Esophagus muscularis mucosa (tissue), 4 donors: ENCODE measurements at regions not wholly inside any gene's neighbourhood (a gene's known extent, or its start where the extent isn't known, plus 50 kb on each side); places are given as distances from the start of the nearest gene placed in this dataset.
"Not testable (repeated sequence)": the region's sequence is repeated elsewhere in the genome, so short reads cannot be mapped to it uniquely, and the experiment has no call there.

Experiments used
- DNase-seq: peaks from one replicate; pipeline ENCODE4 v3.0.0-alpha.2; 2017; ENCODE audit errors: extremely low spot score
- H3K27ac ChIP-seq, 4 donors: fragments of 200-600 bp; sonication (generic); replicated peaks in 1 of 4; 1 replicate in 3 of 4; 2 replicates in 1 of 4; pipeline ENCODE4 v1.5.1; 2016 to 2019; ENCODE audit warnings: mild to moderate bottlenecking in 1 of 4
- H3K27me3 ChIP-seq, 4 donors: fragments of 200-600 bp; sonication (generic); one replicate each; pipeline versions ENCODE4 v1.5.1 to v1.6.0; 2016 to 2019
- H3K36me3 ChIP-seq, 4 donors: fragments of 200-600 bp; sonication (generic); one replicate each; pipeline ENCODE4 v1.5.1; 2016 to 2019
- H3K4me1 ChIP-seq, 4 donors: fragments of 200-600 bp; sonication (generic); one replicate each; pipeline ENCODE4 v1.5.1; 2016 to 2019
- H3K4me3 ChIP-seq, 4 donors: fragments of 200-600 bp; sonication (generic); 1 replicate in 2 of 4; 2 replicates in 2 of 4; pipeline ENCODE4 v1.5.1; 2016 to 2019; ENCODE audit warnings: mild to moderate bottlenecking in 4 of 4, moderate library complexity in 1 of 4
- H3K9me3 ChIP-seq, 4 donors: fragments of 200-600 bp; sonication (generic); 1 replicate in 3 of 4; 2 replicates in 1 of 4; pipeline ENCODE4 v1.5.1; 2016 to 2019
- CTCF ChIP-seq, 3 experiments: fragments of 200-600 bp in 2 of 3; fragments of 450-650 bp in 1 of 3; sonication (generic) in 2 of 3; IDR thresholded peaks; one replicate each; pipeline ENCODE4 v1.5.1; 2017 to 2019; ENCODE audit warnings: antibody characterized with exemption in 3 of 3, mild to moderate bottlenecking in 2 of 3, moderate library complexity in 1 of 3
- EP300 ChIP-seq: sonication (generic); formaldehyde crosslinking; IDR thresholded peaks from one replicate; pipeline ENCODE4 v1.6.1; 2017; ENCODE audit warnings: antibody characterized with exemption
- POLR2A ChIP-seq: fragments of 450-650 bp; IDR thresholded peaks from one replicate; pipeline ENCODE4 v1.6.1; 2017; ENCODE audit warnings: antibody characterized with exemption, moderate library complexity, mild to moderate bottlenecking, low read depth
- POLR2AphosphoS5 ChIP-seq, 2 donors: sonication (generic); formaldehyde crosslinking; IDR thresholded peaks; one replicate each; pipeline ENCODE4 v1.6.1; 2017; ENCODE audit warnings: antibody characterized with exemption in 2 of 2
- WGBS: methylation state at CpG from one replicate; pipeline ENCODE4 v1.1.5; 2018; 5-methylcytosine and 5-hydroxymethylcytosine counted together
- intact Hi-C: fragments of 100-400 bp; cut with DNase I; formaldehyde crosslinking; loops from one replicate; pipeline ENCODE4 v1.15.1; 2023

GRCh38 chr7:19275000-19275399 is 129.8 kb upstream of the FERD3L start:
- Histone ChIP-seq H3K4me1 (no peaks in the 10 kb centered on the region), H3K27me3 (no peaks in the 10 kb centered on the region), H3K4me3 (no peak overlapping the region), H3K27ac (no peak overlapping the region), H3K36me3 (no peaks in the 10 kb centered on the region), H3K9me3 (peaks cover 0 to 16% (median 6%) of the 10 kb centered on the region in 4 donors)
- TF ChIP-seq POLR2A (no peak), EP300 (no peak), POLR2AphosphoS5 (IDR thresholded peaks at IDR 0.05) (no peak), CTCF (IDR thresholded peaks at IDR 0.05) (no peak)
- intact Hi-C loops, result no loop called here
- no peak for DNase-seq

- H3K4me3 ChIP-seq, H3K36me3 ChIP-seq, intact Hi-C loops, H3K4me1 ChIP-seq, H3K9me3 ChIP-seq, DNase-seq, H3K27me3 ChIP-seq, H3K27ac ChIP-seq: not testable (repeated sequence)
- 99% methylated on average over 6 of the region's 6 CpGs for WGBS
These were observed 127.1 kb upstream of the FERD3L start for GRCh38 chr7:19272329-19272728.

- no peak for DNase-seq
- no peak for TF ChIP-seq POLR2A
- TF ChIP-seq POLR2AphosphoS5 (IDR thresholded peaks at IDR 0.05), result no peak
- TF ChIP-seq EP300, result no peak
- no peak for TF ChIP-seq CTCF (IDR thresholded peaks at IDR 0.05)
- H3K36me3 ChIP-seq, result no peaks in the 10 kb centered on the region
- no peaks in the 10 kb centered on the region for H3K9me3 ChIP-seq
- no peak overlapping the region for H3K4me3 ChIP-seq
- H3K27ac ChIP-seq, result no peak overlapping the region
- no peaks in the 10 kb centered on the region for H3K4me1 ChIP-seq
- H3K27me3 ChIP-seq, result no peaks in the 10 kb centered on the region
- intact Hi-C loops, result no loop called here
These were observed 124.1 kb upstream of the FERD3L start for GRCh38 chr7:19269301-19269700.

GRCh38 chr7:19268737-19269136 is 123.5 kb upstream of the FERD3L start:
- H3K4me3 ChIP-seq, result no peak overlapping the region
- H3K9me3 ChIP-seq, result no peaks in the 10 kb centered on the region
- H3K4me1 ChIP-seq, result no peaks in the 10 kb centered on the region
- no peaks in the 10 kb centered on the region for H3K27me3 ChIP-seq
- no peak for TF ChIP-seq POLR2A
- no peak for TF ChIP-seq CTCF (IDR thresholded peaks at IDR 0.05)
- TF ChIP-seq EP300, result no peak
- TF ChIP-seq POLR2AphosphoS5 (IDR thresholded peaks at IDR 0.05), result no peak
- 63% methylated on average over 2 of the region's 2 CpGs for WGBS
- intact Hi-C loops, result no loop called here
- no peak overlapping the region for H3K27ac ChIP-seq
- no peaks in the 10 kb centered on the region for H3K36me3 ChIP-seq
- no peak for DNase-seq

- no peak overlapping the region for H3K4me3 ChIP-seq
- H3K36me3 ChIP-seq, result no peaks in the 10 kb centered on the region
- H3K27me3 ChIP-seq, result no peaks in the 10 kb centered on the region
- no peak for TF ChIP-seq POLR2AphosphoS5 (IDR thresholded peaks at IDR 0.05)
- TF ChIP-seq POLR2A, result no peak
- TF ChIP-seq CTCF (IDR thresholded peaks at IDR 0.05), result no peak
- no peak for TF ChIP-seq EP300
- WGBS, result 74% methylated on average over 2 of the region's 2 CpGs
- H3K27ac ChIP-seq, result no peak overlapping the region
- intact Hi-C loops, result no loop called here
- DNase-seq, result no peak
- no peaks in the 10 kb centered on the region for H3K4me1 ChIP-seq
- H3K9me3 ChIP-seq, result no peaks in the 10 kb centered on the region
These were observed 117.6 kb upstream of the FERD3L start for GRCh38 chr7:19262826-19263225.
